ENCODE measurements at regions not wholly inside any gene's neighbourhood (a gene's known extent, or its start where the extent isn't known, plus 50 kb on each side); places are given as distances from the start of the nearest gene placed in this dataset.
"Not testable (repeated sequence)": the region's sequence is repeated elsewhere in the genome, so short reads cannot be mapped to it uniquely, and the experiment has no call there.

DNA sequence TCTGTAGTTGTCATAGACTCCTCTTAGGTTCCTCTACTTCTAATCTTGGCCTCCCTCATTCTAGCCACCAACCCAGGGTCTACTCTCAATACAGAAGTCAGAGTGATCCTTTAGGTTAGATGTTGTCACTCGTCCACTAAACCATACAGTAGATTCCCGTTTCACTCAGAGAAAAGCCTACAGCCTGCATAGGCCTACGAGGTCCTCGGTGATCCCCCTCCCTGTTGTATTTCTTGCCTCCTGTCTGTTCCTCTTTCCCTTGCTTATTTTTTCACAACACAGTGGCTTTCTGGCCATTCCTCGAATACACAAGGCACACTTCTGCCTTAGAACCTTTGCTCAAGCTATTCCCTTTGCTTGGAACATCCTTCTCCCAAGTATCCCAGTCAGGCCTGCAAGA is 183.0 kb upstream of the PRSS1 start:
- DNase-seq: no peak

DNA sequence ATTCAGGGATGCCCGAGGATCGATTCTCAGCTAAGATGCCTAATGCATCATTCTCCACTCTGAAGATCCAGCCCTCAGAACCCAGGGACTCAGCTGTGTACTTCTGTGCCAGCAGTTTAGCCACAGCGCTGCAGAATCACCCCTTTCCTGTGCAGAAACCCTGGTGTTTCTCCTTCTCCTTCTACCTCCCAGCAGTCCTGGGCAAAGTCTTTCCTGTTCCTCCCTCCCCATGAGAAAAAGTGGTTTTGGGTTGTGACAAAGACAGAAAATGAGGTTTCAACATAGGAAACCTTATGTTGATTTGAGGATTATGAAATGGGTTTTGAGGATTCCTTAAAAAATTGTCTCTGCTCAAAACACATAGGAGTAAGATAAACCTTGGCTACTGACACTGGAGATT is 185.1 kb upstream of the PRSS1 start:
- not testable (repeated sequence) for DNase-seq

DNA sequence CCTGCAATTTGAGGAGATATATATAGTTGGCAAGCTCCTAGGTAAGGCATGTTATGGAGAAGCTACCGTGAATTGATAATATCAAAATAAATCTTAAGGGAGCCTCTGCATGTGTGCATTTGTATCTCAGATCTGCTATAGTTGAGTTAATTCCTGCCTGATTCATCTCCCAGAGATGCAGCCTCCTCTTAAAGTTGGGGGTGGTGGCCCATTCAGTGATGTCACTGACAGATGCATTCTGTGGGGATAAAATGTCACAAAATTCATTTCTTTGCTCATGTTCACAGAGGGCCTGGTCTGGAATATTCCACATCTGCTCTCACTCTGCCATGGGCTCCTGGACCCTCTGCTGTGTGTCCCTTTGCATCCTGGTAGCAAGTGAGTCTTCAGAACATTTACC is 185.8 kb upstream of the PRSS1 start:
- no peak for DNase-seq

DNA sequence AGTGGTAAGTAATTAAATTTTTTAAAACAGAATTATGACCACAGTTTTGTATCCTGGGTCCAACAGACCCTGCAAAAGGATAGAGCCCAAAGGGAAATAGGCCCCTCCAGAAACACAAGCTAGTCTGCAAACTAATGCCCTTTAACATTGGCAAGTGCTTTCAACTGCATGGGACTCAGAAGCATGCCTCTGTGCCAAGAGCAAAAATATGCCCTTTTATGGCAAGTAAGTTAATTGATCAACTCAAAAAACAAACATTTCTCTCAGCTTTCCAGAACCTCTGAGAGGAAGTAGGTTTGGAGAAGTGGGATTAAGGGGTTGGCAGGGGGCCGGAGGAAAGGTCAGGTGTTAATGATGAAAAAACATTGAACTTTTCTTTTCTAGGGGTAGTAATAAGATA is 186.6 kb upstream of the PRSS1 start:
- DNase-seq: no peak

DNA sequence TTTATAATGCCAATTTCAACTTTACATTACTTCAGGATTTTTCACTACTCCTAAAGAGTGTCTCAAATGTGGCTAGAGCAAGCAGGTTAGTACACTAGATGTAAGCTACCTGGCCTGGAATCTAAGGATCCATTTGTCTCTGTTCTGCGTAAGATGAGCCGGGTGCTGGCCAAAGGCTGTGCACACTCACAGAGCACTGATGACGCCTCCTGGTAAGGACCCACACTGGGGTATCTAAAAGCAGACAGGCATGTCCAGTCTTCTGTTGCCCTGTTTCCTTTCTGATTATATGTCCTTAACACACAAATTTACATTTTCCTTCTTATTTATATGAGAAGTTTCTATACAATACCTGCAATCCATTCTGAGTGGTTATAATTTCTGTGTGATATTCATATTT is 187.9 kb upstream of the PRSS1 start:
- DNase-seq: not testable (repeated sequence)

DNA sequence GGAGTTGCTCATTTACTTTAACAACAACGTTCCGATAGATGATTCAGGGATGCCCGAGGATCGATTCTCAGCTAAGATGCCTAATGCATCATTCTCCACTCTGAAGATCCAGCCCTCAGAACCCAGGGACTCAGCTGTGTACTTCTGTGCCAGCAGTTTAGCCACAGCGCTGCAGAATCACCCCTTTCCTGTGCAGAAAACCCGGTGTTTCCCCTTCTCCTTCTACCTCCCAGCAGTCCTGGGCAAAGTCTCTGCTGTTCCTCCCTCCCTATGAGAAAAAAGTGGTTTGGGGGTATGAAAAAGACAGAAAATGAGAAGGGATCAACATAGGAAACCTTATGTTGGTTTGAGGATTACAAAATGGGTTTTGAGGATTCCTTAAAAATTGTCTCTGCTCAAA is 188.5 kb upstream of the PRSS1 start:
- not testable (repeated sequence) for DNase-seq

DNA sequence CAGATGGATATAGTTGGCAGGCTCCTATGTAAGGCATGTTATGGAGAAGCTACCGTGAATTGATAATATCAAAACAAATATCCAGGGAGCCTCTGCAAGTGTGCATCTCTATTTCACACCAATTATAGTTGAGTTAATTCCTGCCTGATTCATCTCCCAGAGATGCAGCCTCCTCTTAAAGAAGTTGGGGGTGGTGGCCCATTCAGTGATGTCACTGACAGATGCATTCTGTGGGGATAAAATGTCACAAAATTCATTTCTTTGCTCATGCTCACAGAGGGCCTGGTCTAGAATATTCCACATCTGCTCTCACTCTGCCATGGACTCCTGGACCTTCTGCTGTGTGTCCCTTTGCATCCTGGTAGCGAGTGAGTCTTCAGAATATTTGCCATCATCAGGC is 189.1 kb upstream of the PRSS1 start:
- DNase-seq: no peak

DNA sequence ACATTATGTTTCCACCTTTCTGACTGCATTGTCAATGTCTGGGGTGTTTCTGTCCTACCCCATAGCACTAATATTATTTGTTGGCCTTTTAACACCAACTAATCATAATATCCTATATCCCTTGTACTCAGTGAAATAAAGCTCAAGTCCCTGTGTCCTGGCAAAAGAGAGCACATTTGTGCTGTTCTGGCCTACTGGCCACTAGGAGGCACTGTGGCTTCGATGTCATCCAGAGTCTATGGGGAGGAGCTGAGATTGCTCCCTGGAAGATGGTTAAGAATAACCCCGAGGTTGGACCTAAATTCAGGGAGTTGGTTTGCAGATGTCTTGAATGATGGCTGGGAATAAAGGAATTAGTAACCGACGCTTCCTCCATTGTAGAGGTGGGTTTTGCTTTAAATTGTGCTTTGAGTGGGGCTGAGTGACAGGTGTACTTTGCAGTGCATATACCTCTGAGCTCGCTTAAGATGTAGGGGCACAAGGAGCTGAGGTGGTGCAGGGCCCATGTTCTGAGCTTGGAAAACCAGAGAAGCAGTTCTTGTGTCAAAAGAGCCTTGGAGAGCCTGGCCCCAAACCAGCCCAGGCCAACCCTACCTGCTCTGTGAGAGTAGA is 191.2 kb upstream of the PRSS1 start:
- DNase-seq: peak; percentile 55

DNA sequence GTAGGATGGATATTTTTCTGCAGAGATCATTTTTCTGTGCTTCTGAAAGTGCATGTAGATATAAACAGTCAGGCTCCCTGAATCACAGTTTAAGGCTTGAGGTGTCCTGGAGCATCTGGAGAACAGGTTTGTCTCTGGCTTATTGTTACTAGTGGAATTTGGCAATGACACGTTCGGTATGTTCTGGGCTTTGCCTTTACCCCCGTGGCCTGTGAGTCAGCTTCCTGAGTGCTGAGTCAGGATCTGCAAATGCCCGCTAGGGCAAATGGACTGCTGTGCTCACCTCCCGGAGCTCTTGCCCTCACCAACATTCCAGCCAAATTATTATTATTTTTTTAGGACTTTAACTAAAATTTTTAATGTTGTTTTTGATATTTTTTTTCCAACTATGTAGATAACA is 192.5 kb upstream of the PRSS1 start:
- peak; percentile 58 for DNase-seq

DNA sequence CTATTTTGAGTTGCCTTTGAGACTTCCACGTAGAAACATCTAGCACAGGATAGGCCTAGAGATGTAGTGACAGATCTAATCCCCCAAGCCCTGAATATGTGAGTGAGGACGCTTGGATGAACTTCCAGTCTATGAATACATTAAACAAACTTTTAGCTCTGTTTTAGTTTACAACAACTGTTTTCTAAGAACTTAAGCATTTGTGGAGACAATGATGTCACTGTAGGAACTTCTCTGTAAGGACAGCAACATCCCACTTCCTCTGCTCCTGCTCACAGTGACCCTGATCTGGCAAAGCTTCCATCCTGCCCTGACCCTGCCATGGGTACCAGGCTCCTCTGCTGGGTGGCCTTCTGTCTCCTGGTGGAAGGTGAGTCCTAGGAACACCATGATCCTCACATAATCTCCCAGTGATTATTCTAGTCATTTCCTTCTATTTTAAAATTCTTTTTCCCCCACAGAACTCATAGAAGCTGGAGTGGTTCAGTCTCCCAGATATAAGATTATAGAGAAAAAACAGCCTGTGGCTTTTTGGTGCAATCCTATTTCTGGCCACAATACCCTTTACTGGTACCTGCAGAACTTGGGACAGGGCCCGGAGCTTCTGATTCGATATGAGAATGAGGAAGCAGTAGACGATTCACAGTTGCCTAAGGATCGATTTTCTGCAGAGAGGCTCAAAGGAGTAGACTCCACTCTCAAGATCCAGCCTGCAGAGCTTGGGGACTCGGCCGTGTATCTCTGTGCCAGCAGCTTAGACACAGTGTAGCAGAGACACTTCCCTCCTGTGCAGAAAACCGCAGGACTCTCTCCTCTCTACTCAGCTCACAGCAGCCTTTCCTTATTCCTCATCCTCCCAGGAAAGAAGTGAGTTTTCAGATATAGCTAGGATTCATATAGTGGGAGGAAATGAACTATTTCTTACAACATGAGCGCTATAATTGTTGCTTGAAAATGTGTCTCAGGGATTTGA is 194.4 kb upstream of the PRSS1 start:
- DNase-seq: no peak

DNA sequence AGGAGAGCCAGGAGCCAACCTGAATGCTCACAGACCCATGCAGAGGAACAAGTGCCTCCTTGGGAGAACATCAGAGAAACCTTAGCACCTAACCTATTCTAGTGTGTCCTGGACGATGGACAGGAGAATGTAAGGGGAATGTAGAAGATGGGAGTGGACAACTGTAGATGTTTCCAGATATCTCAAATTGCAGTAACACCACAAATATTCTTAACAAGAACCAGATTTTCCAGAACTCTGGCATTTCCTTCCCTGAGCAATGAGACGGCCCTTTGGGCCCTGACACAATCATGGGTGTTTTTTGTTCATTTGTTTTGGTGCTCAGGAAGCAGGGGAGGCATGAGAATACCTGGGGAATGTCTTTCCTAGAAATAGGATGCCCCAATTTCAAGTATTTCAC is 196.1 kb upstream of the PRSS1 start:
- DNase-seq: no peak

DNA sequence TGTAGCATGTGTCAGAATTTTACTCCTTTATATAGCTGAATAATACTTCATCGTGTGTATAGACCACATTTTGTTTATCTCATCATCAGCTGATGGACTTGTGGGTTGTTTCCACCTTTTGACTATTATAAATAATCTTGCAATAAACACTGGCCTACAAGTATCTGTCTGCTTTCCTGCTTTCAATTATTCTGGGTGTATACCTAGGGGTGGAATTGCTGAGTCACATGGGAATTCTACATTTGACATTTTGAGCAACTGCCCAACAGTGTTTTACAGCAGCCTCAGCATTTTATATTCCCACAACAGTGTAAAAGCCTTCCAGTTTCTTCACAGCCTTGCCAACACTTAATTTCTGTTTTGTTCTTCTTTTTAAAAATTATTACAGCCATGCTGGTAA is 200.3 kb upstream of the PRSS1 start:
- no peak for DNase-seq

DNA sequence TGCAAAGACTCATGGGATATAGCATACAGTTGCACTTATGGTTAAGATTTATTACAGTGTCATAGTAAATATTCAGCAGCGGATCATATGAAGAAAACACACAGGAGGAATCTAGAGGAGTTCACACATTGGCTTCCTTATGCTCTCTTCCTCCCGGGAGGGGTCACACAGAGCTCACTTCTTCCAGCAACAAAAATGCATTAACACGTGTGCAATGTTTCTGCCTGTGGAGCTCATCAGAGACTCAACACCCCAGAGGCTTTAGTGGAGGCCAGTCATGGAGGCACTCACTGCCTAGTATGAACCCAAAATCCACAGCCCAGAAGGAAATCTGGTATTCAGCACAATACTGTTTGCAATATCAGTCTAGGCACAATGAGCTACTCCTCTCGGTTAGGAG is 202.8 kb upstream of the PRSS1 start:
- no peak for DNase-seq

DNA sequence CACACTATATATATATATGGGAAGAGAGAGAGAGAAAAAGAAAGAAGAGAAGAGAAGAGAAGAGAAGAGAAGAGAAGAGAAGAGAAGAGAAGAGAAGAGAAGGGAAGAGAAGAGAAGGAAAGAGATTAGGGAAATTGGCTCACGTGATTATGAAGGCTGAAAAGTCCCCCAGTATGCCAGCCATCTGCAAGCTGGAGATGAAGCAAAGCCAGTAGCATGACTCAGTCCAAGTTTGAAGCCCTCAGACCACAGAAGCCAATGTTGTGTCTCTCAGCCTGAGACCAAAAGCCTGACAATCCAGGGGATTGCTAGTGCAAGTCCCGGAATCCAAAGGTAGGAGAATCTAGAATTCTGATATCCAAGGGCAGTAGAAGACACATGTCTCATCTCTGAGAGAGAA is 206.3 kb upstream of the PRSS1 start:
- no peak for DNase-seq

DNA sequence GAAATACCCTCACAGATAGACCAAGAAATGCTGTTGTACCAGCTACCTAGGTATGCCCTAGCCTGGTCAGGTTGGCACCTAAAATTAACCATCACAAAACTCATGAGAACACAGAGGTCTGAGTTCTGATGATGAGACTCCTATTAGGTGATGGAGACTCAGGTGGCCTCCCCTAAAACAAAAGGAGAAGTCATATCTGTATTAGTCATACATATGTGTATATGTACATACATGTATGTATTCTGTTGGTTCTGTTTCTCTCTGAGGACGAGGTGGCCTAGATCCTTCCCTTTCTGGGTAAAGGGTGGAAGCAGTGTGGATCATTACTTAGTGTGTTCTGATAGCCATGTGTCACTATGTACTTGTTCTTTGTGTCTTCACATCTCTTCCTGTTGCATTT is 207.2 kb upstream of the PRSS1 start:
- DNase-seq: no peak

DNA sequence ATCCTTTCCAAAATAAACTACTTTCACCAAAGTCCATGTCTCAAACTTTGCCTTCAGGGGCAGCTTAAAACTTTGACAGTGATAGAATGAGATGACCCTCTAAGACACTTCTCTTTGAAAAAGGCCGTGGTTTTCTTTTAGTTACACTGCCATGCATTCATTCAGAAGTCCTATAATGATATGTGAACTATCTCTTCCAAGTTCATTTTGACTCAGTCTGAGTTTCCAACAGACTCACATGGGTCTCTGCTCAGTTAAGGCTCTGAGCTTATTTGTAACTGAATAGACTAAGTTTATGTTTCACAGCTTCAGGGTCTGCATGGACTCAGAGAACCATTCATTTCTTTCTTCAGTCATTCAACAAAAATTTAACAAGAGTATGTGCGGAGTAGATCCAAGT is 208.9 kb upstream of the PRSS1 start:
- DNase-seq: no peak

DNA sequence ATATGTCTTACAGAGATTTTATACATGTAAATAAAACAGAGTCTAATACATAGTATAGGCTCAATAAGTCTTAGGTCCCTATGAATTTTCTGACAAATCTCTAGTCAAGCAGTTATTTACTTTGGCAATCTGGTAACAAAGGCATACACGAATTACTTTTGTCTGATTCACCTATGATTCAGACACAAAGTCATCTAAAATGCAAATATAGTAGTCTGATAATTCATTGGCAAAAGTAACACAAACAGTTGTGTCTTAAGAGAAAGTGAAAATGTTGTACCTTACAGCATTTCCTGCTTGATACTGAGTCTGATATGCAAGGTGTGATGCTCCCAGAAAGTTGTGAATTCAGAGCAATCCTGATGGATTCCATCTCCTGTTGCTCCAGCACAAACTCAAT is 209.4 kb upstream of the PRSS1 start:
- no peak for DNase-seq

DNA sequence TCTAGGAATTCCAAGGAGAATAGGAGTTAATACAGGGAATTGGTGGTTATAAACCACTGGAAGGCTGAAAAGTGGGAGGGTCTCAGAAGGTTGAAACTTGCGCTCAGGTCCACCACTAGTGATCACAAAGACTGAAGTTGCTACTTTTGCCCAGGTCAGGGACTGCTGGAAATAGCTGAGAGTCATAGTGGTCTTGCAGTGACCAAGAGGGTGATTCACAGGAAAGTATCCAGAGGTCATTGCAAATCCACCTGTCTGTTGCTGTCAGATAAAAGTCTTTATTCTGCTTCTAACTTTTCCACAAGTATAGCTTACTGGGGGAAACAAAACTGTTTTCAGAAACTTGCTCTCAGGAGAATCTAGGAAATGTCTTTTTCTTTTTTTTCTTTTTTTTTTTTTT is 211.5 kb upstream of the PRSS1 start:
- DNase-seq: no peak

DNA sequence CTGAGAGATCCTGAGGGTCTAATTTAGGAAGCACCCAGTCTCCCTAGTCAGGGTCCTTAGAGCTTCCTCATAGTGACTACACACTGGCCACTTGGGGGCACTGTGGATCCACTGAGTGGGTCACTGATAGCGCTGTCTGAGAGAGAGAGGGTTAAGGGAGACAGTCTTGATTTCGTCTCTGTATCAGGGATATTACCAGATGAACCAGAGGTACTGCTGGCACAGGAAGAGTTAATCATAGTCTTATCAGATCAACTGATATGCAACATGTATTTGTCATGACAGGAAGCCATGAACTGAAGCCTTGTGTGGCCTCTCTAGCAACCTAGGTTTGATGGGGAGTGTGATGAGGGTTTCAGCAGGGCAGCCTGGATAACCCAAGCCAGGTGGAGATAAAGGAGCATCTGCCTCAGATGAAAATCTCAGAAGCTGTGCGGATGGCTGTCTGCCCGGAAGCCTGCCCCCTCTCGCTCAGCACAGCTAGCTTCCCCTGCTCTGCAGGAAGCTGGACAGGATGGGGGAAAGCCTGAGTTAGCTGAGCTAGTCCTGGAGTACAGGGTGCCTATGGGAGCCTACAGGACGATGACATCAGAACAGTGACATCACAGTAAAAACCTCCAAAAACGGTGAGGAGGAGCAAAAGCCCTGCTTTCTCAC is 214.0 kb upstream of the PRSS1 start:
- peak; percentile 65 for DNase-seq

DNA sequence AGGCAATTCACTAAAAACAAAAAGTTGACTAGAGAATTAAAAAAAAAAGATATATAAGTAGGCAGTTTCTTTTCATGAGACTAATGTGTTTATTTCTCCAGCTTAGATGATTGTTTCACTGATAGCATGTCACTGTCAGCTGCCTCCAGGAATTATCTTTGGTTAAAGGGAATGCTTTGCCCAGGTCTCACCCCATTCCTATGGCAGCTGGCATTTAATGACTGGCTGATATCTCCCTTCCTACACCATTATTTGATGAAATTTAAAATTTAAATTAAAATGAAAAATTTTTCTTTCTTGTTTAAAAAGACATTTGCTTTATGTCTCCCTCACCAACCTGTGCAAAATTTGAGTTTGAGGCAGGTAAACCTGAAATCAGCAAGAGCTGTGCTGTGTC is 214.5 kb upstream of the PRSS1 start:
- DNase-seq: no peak

DNA sequence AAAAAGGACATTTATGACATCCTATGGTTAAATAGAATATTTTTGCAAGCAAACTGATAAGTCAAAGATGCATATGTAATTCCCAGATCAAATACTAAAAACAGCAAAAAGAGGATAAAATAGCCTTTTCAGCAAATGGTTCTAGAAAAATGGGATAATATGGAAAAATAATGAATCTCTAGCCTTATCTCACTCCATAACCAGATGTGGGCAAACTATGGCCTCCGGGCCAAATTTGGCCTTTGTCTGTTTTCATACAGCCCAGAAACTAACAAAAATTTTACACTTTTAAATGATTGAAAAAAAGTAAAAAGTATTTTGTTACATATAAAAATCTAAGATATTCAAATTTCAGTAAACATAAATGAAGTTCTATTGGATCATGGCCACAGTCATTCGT is 215.4 kb upstream of the PRSS1 start:
- DNase-seq: no peak

DNA sequence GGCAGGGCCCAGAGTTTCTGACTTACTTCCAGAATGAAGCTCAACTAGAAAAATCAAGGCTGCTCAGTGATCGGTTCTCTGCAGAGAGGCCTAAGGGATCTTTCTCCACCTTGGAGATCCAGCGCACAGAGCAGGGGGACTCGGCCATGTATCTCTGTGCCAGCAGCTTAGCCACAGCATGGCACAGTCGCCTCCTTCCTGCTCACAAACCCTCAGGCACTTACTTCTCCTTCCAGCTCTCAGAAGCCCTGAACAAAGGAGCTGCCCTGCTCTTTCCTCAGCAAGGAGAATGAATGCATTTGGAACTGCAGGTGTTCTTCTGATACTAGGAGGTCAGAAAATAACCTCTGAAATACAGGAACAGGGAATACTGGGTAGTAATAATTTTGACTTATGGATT is 219.7 kb upstream of the PRSS1 start:
- no peak for DNase-seq

DNA sequence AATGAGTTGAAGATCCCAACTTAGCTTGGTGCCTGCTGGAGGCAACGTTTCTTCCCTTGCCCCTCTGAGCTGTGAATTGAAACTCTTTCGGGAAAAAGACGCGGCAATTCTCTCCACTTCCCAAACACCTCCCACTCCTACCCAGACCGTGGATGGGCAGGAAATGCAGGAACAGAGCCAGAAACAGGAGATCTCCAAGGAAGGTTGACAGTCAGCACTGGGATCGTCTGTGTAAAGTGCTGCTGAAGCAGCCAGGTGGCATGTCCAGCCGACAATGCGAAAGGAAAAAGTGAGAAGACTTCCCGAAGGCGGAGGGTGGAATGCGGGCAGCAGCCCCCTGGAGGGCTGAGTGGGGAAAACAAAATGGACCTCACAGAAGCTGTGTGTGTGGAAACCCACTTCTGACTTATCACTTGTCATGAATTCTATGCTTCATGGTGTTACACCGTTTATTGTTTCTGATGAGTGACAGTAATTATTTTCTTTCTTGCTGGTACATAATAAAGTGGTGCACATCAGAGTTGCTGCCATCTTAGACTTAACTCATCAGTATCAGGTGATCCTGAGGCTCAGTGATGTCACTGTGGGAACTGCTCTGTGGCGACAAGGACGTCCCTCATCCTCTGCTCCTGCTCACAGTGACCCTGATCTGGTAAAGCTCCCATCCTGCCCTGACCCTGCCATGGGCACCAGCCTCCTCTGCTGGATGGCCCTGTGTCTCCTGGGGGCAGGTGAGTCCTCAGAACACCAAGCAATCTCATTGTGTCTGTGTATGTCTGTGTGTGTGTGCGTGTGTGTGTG is 220.5 kb upstream of the PRSS1 start:
- no peak for DNase-seq

All from CD4-positive, alpha-beta T cell treated with Interleukin-15 for 1 hour (primary cell).